ENCODE measurements at regions not wholly inside any gene's neighbourhood (a gene's known extent, or its start where the extent isn't known, plus 50 kb on each side); places are given as distances from the start of the nearest gene placed in this dataset.

DNA sequence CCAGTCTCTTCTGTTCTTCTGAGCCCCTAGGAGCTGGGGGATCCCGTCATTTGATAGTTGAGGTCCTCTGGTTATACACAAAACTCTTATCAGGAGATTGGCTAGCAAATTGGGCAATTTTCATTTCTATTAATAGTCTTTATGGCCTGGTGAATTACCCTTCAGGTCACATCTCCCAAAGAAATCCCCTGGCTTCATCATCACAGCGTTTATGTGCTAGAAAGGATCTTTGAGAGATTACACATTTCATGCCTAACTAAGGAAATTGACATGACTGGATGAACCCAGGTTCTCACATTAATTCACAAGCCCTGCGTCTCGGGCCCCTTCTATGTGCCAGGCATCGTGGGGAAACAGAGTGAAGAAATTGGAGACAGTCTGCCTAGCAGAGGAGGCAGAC is 227.4 kb upstream of the PROK2 start:
- dilution Hi-C loops (cut with HindIII; ENCODE audit: low sequenced_read_pairs, unreplicated experiment), result no loop called here
- no peak overlapping the region for H2AFZ ChIP-seq (replicated peaks; ENCODE audit: low read length, poor library complexity)
- no peak overlapping the region for H3K4me2 ChIP-seq (ENCODE audit: low read depth, low read length)
- no peak for ATAC-seq (ENCODE audit: low read depth)
- H3K27me3 ChIP-seq (ENCODE audit: control insufficient read depth, insufficient read depth, low read length), result no peaks in the 10 kb centered on the region
- no peak overlapping the region for H4K5ac ChIP-seq (ENCODE audit: low read depth, low read length)
- DNase-seq, result no peak
- H2BK15ac ChIP-seq (ENCODE audit: low read depth, low read length), result no peak overlapping the region
- no peak overlapping the region for H3K9ac ChIP-seq (ENCODE audit: low read depth, low read length)
- no peaks in the 10 kb centered on the region for H3K36me3 ChIP-seq (ENCODE audit: control insufficient read depth, insufficient read depth, low read length)
- ChIA-PET CTCF (no interaction called here), POLR2A (ENCODE audit: unreplicated experiment) (no interaction called here)
- H3K4me3 ChIP-seq (ENCODE audit: insufficient read depth, low read depth, low read length), result no peak overlapping the region
- H2BK20ac ChIP-seq (ENCODE audit: low read depth, low read length), result no peak overlapping the region
- H2BK120ac ChIP-seq (ENCODE audit: low read depth, low read length), result no peak overlapping the region
- no TSS peak for BruUV-seq (replicated peaks)
- no peaks in the 10 kb centered on the region for H4K20me1 ChIP-seq (ENCODE audit: insufficient read depth, low read length)
- H2AK9ac ChIP-seq (replicated peaks; ENCODE audit: low read depth, low read length, poor library complexity), result no peak overlapping the region
- intact Hi-C loops (cut with micrococcal nuclease), result no loop called here
- no peak overlapping the region for H2BK5ac ChIP-seq (ENCODE audit: low read depth, low read length, poor library complexity, severe bottlenecking)
- in situ Hi-C loops (cut with MboI; ENCODE audit: low sequenced_read_pairs), result no loop called here
- H3K4ac ChIP-seq (ENCODE audit: low read depth, low read length), result no peak overlapping the region
- no peak overlapping the region for H2AK5ac ChIP-seq (ENCODE audit: low read depth, low read length)
- no peak for TF ChIP-seq SMC3 (IDR thresholded peaks at IDR 0.05; ENCODE audit: low read depth, low read length)
- TF ChIP-seq NFE2L2 (IDR thresholded peaks at IDR 0.05; ENCODE audit: low read depth, low read length), result no peak
- TF ChIP-seq RAD21 (IDR thresholded peaks at IDR 0.05; ENCODE audit: low read length), result no peak
- no peak for TF ChIP-seq MAFK (IDR thresholded peaks at IDR 0.05; ENCODE audit: low read depth, low read length)
- TF ChIP-seq RCOR1 (IDR thresholded peaks at IDR 0.05; ENCODE audit: insufficient replicate concordance, low read length), result no peak
- TF ChIP-seq CHD1 (IDR thresholded peaks at IDR 0.05; ENCODE audit: low read depth, low read length), result no peak
- no peak overlapping the region for H3K56ac ChIP-seq (ENCODE audit: extremely low read depth, insufficient read depth, low read length)
- H4K91ac ChIP-seq (ENCODE audit: insufficient read depth, low read depth, low read length), result no peak overlapping the region
- H3K18ac ChIP-seq (ENCODE audit: low read depth, low read length), result no peak overlapping the region
- no peak overlapping the region for H4K8ac ChIP-seq (ENCODE audit: low read depth in 2 of 2, low read length in 2 of 2)
- no peak overlapping the region for H3K27ac ChIP-seq (ENCODE audit: insufficient read depth, low read length)
- no peaks in the 10 kb centered on the region for H3K79me1 ChIP-seq (ENCODE audit: low read depth in 1 of 2, low read length in 2 of 2)
- H3K9me1 ChIP-seq (ENCODE audit: insufficient read depth, low read length), result no peaks in the 10 kb centered on the region
- WGBS, 2 experiments (ENCODE audit: extremely low coverage in 2 of 2, insufficient read length in 1 of 2), result no CpG with 5 or more reads among the region's 5 CpGs
- H3K14ac ChIP-seq (replicated peaks; ENCODE audit: low read depth, low read length), result no peak overlapping the region
- no peak overlapping the region for H3K23ac ChIP-seq (ENCODE audit: low read depth, low read length)
- no peaks in the 10 kb centered on the region for H3K4me1 ChIP-seq (ENCODE audit: control insufficient read depth, insufficient read depth, low read length)
- H3K9me3 ChIP-seq (ENCODE audit: control insufficient read depth, insufficient read depth, low read length), result no peaks in the 10 kb centered on the region

Measured in IMR-90 (cell line).